GM23338 (cell line): ENCODE measurements at regions not wholly inside any gene's neighbourhood (a gene's known extent, or its start where the extent isn't known, plus 50 kb on each side); places are given as distances from the start of the nearest gene placed in this dataset.

Source experiments
- CREB1 ChIP-seq: fragments of 250-450 bp; sonication (Bioruptor Pico); IDR thresholded peaks from 2 replicates; pipeline ENCODE4 v1.5.0; 2020; ENCODE audit warnings: low read depth, mild to moderate bottlenecking, moderate library complexity
- CTCF ChIP-seq, 2 experiments: fragments of 200-600 bp in 1 of 2; sonication (generic) in 1 of 2; conservative IDR thresholded peaks; 2 replicates each; pipeline versions ENCODE4 v1.5.1 to v1.6.1; 2016 to 2017; ENCODE audit warnings: antibody characterized with exemption in 2 of 2, low read depth in 2 of 2, mild to moderate bottlenecking in 2 of 2, moderate library complexity in 1 of 2
- EZH2 ChIP-seq: fragments of 200-600 bp; sonication (generic); IDR thresholded peaks from one replicate; pipeline ENCODE4 v1.8.0; 2017; ENCODE audit warnings: antibody characterized with exemption, mild to moderate bottlenecking, low read depth; ENCODE audit not compliant: unreplicated experiment
- JUNB ChIP-seq: IDR thresholded peaks from one replicate; pipeline ENCODE4 v1.6.1; 2016; ENCODE audit warnings: antibody characterized with exemption; ENCODE audit not compliant: unreplicated experiment
- POLR2AphosphoS5 ChIP-seq: IDR thresholded peaks from 2 replicates; pipeline ENCODE4 v1.6.1; 2016; ENCODE audit warnings: antibody characterized with exemption, low read depth
- ZNF331 ChIP-seq: fragments of 250-450 bp; sonication (Bioruptor Pico); IDR thresholded peaks from 2 replicates; pipeline ENCODE4 v1.5.0; 2020; ENCODE audit warnings: low read depth, mild to moderate bottlenecking, moderate library complexity

GRCh38 chr18:70558371-70558770 is 269.5 kb downstream of the SOCS6 start:
- no peak for TF ChIP-seq CTCF (conservative IDR thresholded peaks at IDR 0.05; ENCODE audit: low read depth in 2 of 2)
- TF ChIP-seq POLR2AphosphoS5: no peak
- TF ChIP-seq CREB1 (CRISPR knock-in tag): no peak
- TF ChIP-seq EZH2: no peak
- TF ChIP-seq JUNB: no peak
- no peak for TF ChIP-seq ZNF331 (CRISPR knock-in tag)
